Liver (tissue), 7 donors: ENCODE measurements at regions not wholly inside any gene's neighbourhood (a gene's known extent, or its start where the extent isn't known, plus 50 kb on each side); places are given as distances from the start of the nearest gene placed in this dataset.

Source experiments
- DNase-seq: peaks from one replicate; pipeline ENCODE4 v3.0.0-alpha.2; 2017; ENCODE audit warnings: low spot score
- H3K27ac ChIP-seq, 2 donors: one replicate each; pipeline ENCODE4 v1.7.0; 2013; ENCODE audit warnings: inconsistent platforms in 2 of 2, low read length in 2 of 2, control low read depth in 1 of 2, low read depth in 1 of 2, mild to moderate bottlenecking in 1 of 2
- H3K27me3 ChIP-seq, 4 donors: one replicate each; pipeline versions ENCODE4 v1.6.1 to v1.7.0; 2013; ENCODE audit warnings: low read length in 3 of 4, inconsistent platforms in 1 of 4, mild to moderate bottlenecking in 1 of 4, moderate library complexity in 1 of 4; ENCODE audit not compliant: control insufficient read depth in 4 of 4, insufficient read depth in 4 of 4
- H3K36me3 ChIP-seq, 4 donors: one replicate each; pipeline versions ENCODE4 v1.6.1 to v1.7.0; 2013; ENCODE audit warnings: low read length in 3 of 4, mild to moderate bottlenecking in 3 of 4, low read depth in 1 of 4, moderate library complexity in 1 of 4; ENCODE audit not compliant: control insufficient read depth in 4 of 4, insufficient read depth in 3 of 4
- H3K4me1 ChIP-seq, 4 donors: one replicate each; pipeline versions ENCODE4 v1.6.1 to v1.7.0; 2013; ENCODE audit warnings: low read length in 3 of 4, mild to moderate bottlenecking in 3 of 4, moderate library complexity in 1 of 4; ENCODE audit not compliant: control insufficient read depth in 4 of 4, insufficient read depth in 4 of 4
- H3K4me3 ChIP-seq, 3 donors: one replicate each; pipeline versions ENCODE4 v1.6.1 to v1.7.0; 2013; ENCODE audit warnings: low read length in 3 of 3, control low read depth in 1 of 3, low read depth in 1 of 3, mild to moderate bottlenecking in 1 of 3
- H3K9ac ChIP-seq, 2 donors: one replicate each; pipeline ENCODE4 v1.7.0; 2013; ENCODE audit warnings: low read length in 2 of 2, mild to moderate bottlenecking in 2 of 2, moderate library complexity in 2 of 2, control low read depth in 1 of 2, low read depth in 1 of 2
- H3K9me3 ChIP-seq, 4 donors: one replicate each; pipeline versions ENCODE4 v1.6.1 to v1.7.0; 2013; ENCODE audit warnings: low read length in 3 of 4; ENCODE audit not compliant: control insufficient read depth in 4 of 4
- ATF3 ChIP-seq: IDR thresholded peaks from 2 replicates; pipeline ENCODE4 v1.6.1; 2016; ENCODE audit warnings: antibody characterized with exemption
- EGR1 ChIP-seq, 2 donors: IDR thresholded peaks; 2 replicates each; pipeline ENCODE4 v1.6.1; 2016 to 2018; ENCODE audit warnings: antibody characterized with exemption in 2 of 2, low read depth in 2 of 2
- FOXA1 ChIP-seq: IDR thresholded peaks from 2 replicates; pipeline ENCODE4 v1.6.1; 2016; ENCODE audit warnings: antibody characterized with exemption
- FOXA2 ChIP-seq: IDR thresholded peaks from 2 replicates; pipeline ENCODE4 v1.6.1; 2016; ENCODE audit warnings: antibody characterized with exemption
- GABPA ChIP-seq, 2 donors: IDR thresholded peaks in 1 of 2; conservative IDR thresholded peaks in 1 of 2; 2 replicates each; pipeline ENCODE4 v1.6.1; 2016; ENCODE audit warnings: antibody characterized with exemption in 2 of 2, mild to moderate bottlenecking in 1 of 2, moderate library complexity in 1 of 2
- HNF4A ChIP-seq, 2 donors: conservative IDR thresholded peaks; 2 replicates each; pipeline ENCODE4 v1.6.1; 2016; ENCODE audit warnings: antibody characterized with exemption in 2 of 2, mild to moderate bottlenecking in 2 of 2
- HNF4G ChIP-seq: IDR thresholded peaks from 2 replicates; pipeline ENCODE4 v1.6.1; 2016; ENCODE audit warnings: antibody characterized with exemption
- JUND ChIP-seq, 2 donors: IDR thresholded peaks; 2 replicates each; pipeline ENCODE4 v1.6.1; 2016; ENCODE audit warnings: antibody characterized with exemption in 2 of 2
- MAX ChIP-seq: IDR thresholded peaks from 2 replicates; pipeline ENCODE4 v1.6.1; 2016; ENCODE audit warnings: antibody characterized with exemption
- NR2F2 ChIP-seq: IDR thresholded peaks from 2 replicates; pipeline ENCODE4 v1.6.1; 2016; ENCODE audit warnings: antibody characterized with exemption
- RAD21 ChIP-seq, 2 donors: IDR thresholded peaks; 2 replicates each; pipeline ENCODE4 v1.6.1; 2016; ENCODE audit warnings: antibody characterized with exemption in 2 of 2, mild to moderate bottlenecking in 2 of 2
- REST ChIP-seq: IDR thresholded peaks from 2 replicates; pipeline ENCODE4 v1.6.1; 2016; ENCODE audit warnings: antibody characterized with exemption, mild to moderate bottlenecking
- RXRA ChIP-seq, 2 donors: IDR thresholded peaks; 2 replicates each; pipeline ENCODE4 v1.6.1; 2017 to 2018; ENCODE audit warnings: antibody characterized with exemption in 2 of 2, mild to moderate bottlenecking in 1 of 2
- SP1 ChIP-seq: IDR thresholded peaks from 2 replicates; pipeline ENCODE4 v1.6.1; 2018; ENCODE audit warnings: antibody characterized with exemption, mild to moderate bottlenecking
- TAF1 ChIP-seq: conservative IDR thresholded peaks from 2 replicates; pipeline ENCODE4 v1.6.1; 2016; ENCODE audit warnings: antibody characterized with exemption, mild to moderate bottlenecking
- ZBTB33 ChIP-seq: IDR thresholded peaks from 2 replicates; pipeline ENCODE4 v1.6.1; 2016; ENCODE audit warnings: antibody characterized with exemption
- WGBS: extraction: QIAGEN DNeasy Blood & Tissue Kit; methylation state at CpG from one replicate; pipeline ENCODE4 v1.1.7; 2013; 5-methylcytosine and 5-hydroxymethylcytosine counted together
- donor health status: healthy.
- donor health status: healthy.
- donor health status: healthy.
- donor health status: healthy.

- Histone ChIP-seq H3K27ac (no peak overlapping the region), H3K27me3 (peaks cover 0 to 12% (median 2%) of the 10 kb centered on the region in 4 donors), H3K9ac (no peak overlapping the region), H3K9me3 (no peaks in the 10 kb centered on the region), H3K36me3 (no peaks in the 10 kb centered on the region), H3K4me3 (no peak overlapping the region), H3K4me1 (no peaks in the 10 kb centered on the region)
- TF ChIP-seq HNF4G: no peak
- TF ChIP-seq ZBTB33: no peak
- no peak for TF ChIP-seq MAX
- no peak for TF ChIP-seq SP1
- TF ChIP-seq FOXA1: no peak
- no peak for TF ChIP-seq FOXA2
- no peak for TF ChIP-seq HNF4A (conservative IDR thresholded peaks at IDR 0.05)
- TF ChIP-seq GABPA (IDR thresholded peaks at IDR 0.05 in 1 of 2, conservative IDR thresholded peaks at IDR 0.05 in 1 of 2): no peak
- WGBS: 77% methylated on average over 6 of the region's 6 CpGs
- DNase-seq: no peak
These were observed 148.9 kb upstream of the GPR12 start for GRCh38 chr13:26909477-26909876.

- DNase-seq: no peak
- no peaks in the 10 kb centered on the region for H3K4me1 ChIP-seq
- H3K27me3 ChIP-seq: peaks cover 0 to 12% (median 2%) of the 10 kb centered on the region in 4 donors
- H3K4me3 ChIP-seq: no peak overlapping the region
- TF ChIP-seq JUND (IDR thresholded peaks at IDR 0.05): no peak
- TF ChIP-seq RAD21 (IDR thresholded peaks at IDR 0.05): no peak
- TF ChIP-seq HNF4A (conservative IDR thresholded peaks at IDR 0.05): no peak
- TF ChIP-seq GABPA (IDR thresholded peaks at IDR 0.05 in 1 of 2, conservative IDR thresholded peaks at IDR 0.05 in 1 of 2): no peak
- no peak overlapping the region for H3K27ac ChIP-seq
- no peaks in the 10 kb centered on the region for H3K36me3 ChIP-seq
- no peaks in the 10 kb centered on the region for H3K9me3 ChIP-seq
- H3K9ac ChIP-seq: no peak overlapping the region
- WGBS: 74% methylated on average over 4 of the region's 4 CpGs
These were observed 147.5 kb upstream of the GPR12 start for GRCh38 chr13:26908126-26908525.

- Histone ChIP-seq H3K36me3 (no peaks in the 10 kb centered on the region), H3K9ac (no peak overlapping the region), H3K27me3 (peaks cover 0 to 4% (median 2%) of the 10 kb centered on the region in 4 donors), H3K4me3 (no peak overlapping the region), H3K9me3 (no peaks in the 10 kb centered on the region), H3K27ac (no peak overlapping the region), H3K4me1 (no peaks in the 10 kb centered on the region)
- 63% methylated on average over 5 of the region's 5 CpGs for WGBS
- TF ChIP-seq RXRA (IDR thresholded peaks at IDR 0.05) (no peak), MAX (no peak), SP1 (no peak), RAD21 (IDR thresholded peaks at IDR 0.05) (no peak), TAF1 (no peak), NR2F2 (no peak), ATF3 (no peak), EGR1 (IDR thresholded peaks at IDR 0.05; ENCODE audit: low read depth in 2 of 2) (no peak), FOXA1 (no peak), JUND (IDR thresholded peaks at IDR 0.05) (no peak), REST (no peak), HNF4A (conservative IDR thresholded peaks at IDR 0.05) (no peak)
- DNase-seq: no peak
These were observed 138.6 kb upstream of the GPR12 start for GRCh38 chr13:26899202-26899601.
